HEK293 (cell line): ENCODE measurements at regions not wholly inside any gene's neighbourhood (a gene's known extent, or its start where the extent isn't known, plus 50 kb on each side); places are given as distances from the start of the nearest gene placed in this dataset.
A peak's percentile ranks its signal among the peaks of the same experiment; 100 is the strongest.

Experiments used
- ELK4 ChIP-seq: IDR thresholded peaks from 2 replicates; pipeline ENCODE4 v1.6.1; 2011; ENCODE audit warnings: mild to moderate bottlenecking, low read depth, low read length, borderline replicate concordance
- GLIS2 ChIP-seq: fragments of 450-650 bp; formaldehyde crosslinking; IDR thresholded peaks from 2 replicates; pipeline ENCODE4 v1.5.1; 2016; ENCODE audit warnings: missing biosample characterization, missing genetic modification characterization
- HIC1 ChIP-seq: fragments of 450-650 bp; formaldehyde crosslinking; IDR thresholded peaks from 2 replicates; pipeline ENCODE4 v1.5.1; 2016; ENCODE audit warnings: missing biosample characterization, missing genetic modification characterization
- KLF7 ChIP-seq: fragments of 450-650 bp; formaldehyde crosslinking; IDR thresholded peaks from 2 replicates; pipeline ENCODE4 v1.5.1; 2016; ENCODE audit warnings: missing biosample characterization, missing genetic modification characterization, borderline replicate concordance
- KLF9 ChIP-seq: fragments of 450-650 bp; formaldehyde crosslinking; IDR thresholded peaks from 2 replicates; pipeline ENCODE4 v1.5.1; 2016; ENCODE audit warnings: missing biosample characterization, missing genetic modification characterization, low read depth
- OSR2 ChIP-seq: fragments of 450-650 bp; formaldehyde crosslinking; IDR thresholded peaks from 2 replicates; pipeline ENCODE4 v1.5.1; 2016; ENCODE audit warnings: missing biosample characterization, missing genetic modification characterization
- PRDM4 ChIP-seq: fragments of 450-650 bp; formaldehyde crosslinking; IDR thresholded peaks from 2 replicates; pipeline ENCODE4 v1.5.1; 2017; ENCODE audit warnings: missing biosample characterization, missing genetic modification characterization
- RBAK ChIP-seq: fragments of 450-650 bp; formaldehyde crosslinking; IDR thresholded peaks from 2 replicates; pipeline ENCODE4 v1.5.1; 2016; ENCODE audit warnings: missing biosample characterization, missing genetic modification characterization
- WT1 ChIP-seq: fragments of 450-650 bp; formaldehyde crosslinking; IDR thresholded peaks from 2 replicates; pipeline ENCODE4 v1.5.1; 2016; ENCODE audit warnings: missing biosample characterization, missing genetic modification characterization
- ZBTB20 ChIP-seq: fragments of 450-650 bp; formaldehyde crosslinking; IDR thresholded peaks from 2 replicates; pipeline ENCODE4 v1.5.1; 2016; ENCODE audit warnings: missing biosample characterization, missing genetic modification characterization
- ZFP37 ChIP-seq: fragments of 450-650 bp; formaldehyde crosslinking; IDR thresholded peaks from 2 replicates; pipeline ENCODE4 v1.5.1; 2016; ENCODE audit warnings: missing biosample characterization, missing genetic modification characterization
- ZNF175 ChIP-seq: fragments of 450-650 bp; formaldehyde crosslinking; IDR thresholded peaks from 2 replicates; pipeline ENCODE4 v1.5.1; 2016; ENCODE audit warnings: missing biosample characterization, missing genetic modification characterization
- ZNF248 ChIP-seq: fragments of 450-650 bp; formaldehyde crosslinking; IDR thresholded peaks from 2 replicates; pipeline ENCODE4 v1.5.1; 2017; ENCODE audit warnings: missing biosample characterization, missing genetic modification characterization
- ZNF302 ChIP-seq: fragments of 450-650 bp; formaldehyde crosslinking; IDR thresholded peaks from 2 replicates; pipeline ENCODE4 v1.5.1; 2016; ENCODE audit warnings: missing biosample characterization, missing genetic modification characterization, low read depth
- ZNF544 ChIP-seq: fragments of 450-650 bp; formaldehyde crosslinking; IDR thresholded peaks from 2 replicates; pipeline ENCODE4 v1.5.0; 2017; ENCODE audit warnings: missing biosample characterization, missing genetic modification characterization
- ZNF548 ChIP-seq: fragments of 450-650 bp; formaldehyde crosslinking; IDR thresholded peaks from 2 replicates; pipeline ENCODE4 v1.5.1; 2016; ENCODE audit warnings: missing biosample characterization, missing genetic modification characterization
- ZNF560 ChIP-seq: fragments of 450-650 bp; formaldehyde crosslinking; IDR thresholded peaks from 2 replicates; pipeline ENCODE4 v1.5.1; 2017; ENCODE audit warnings: missing biosample characterization, missing genetic modification characterization, borderline replicate concordance
- ZNF561 ChIP-seq: fragments of 450-650 bp; IDR thresholded peaks from 2 replicates; pipeline ENCODE4 v1.5.1; 2018; ENCODE audit warnings: missing biosample characterization, missing genetic modification characterization, borderline replicate concordance
- ZNF571 ChIP-seq: fragments of 450-650 bp; formaldehyde crosslinking; IDR thresholded peaks from 2 replicates; pipeline ENCODE4 v1.5.0; 2017; ENCODE audit warnings: missing biosample characterization, missing genetic modification characterization
- ZNF629 ChIP-seq: fragments of 450-650 bp; formaldehyde crosslinking; IDR thresholded peaks from 2 replicates; pipeline ENCODE4 v1.5.1; 2017; ENCODE audit warnings: missing biosample characterization, missing genetic modification characterization
- ZNF768 ChIP-seq: fragments of 450-650 bp; formaldehyde crosslinking; IDR thresholded peaks from 2 replicates; pipeline ENCODE4 v1.5.1; 2018; ENCODE audit warnings: missing biosample characterization, mild to moderate bottlenecking, missing genetic modification characterization
- ZNF843 ChIP-seq: fragments of 450-650 bp; formaldehyde crosslinking; IDR thresholded peaks from 2 replicates; pipeline ENCODE4 v1.5.1; 2016; ENCODE audit warnings: missing biosample characterization, missing genetic modification characterization
- ZSCAN23 ChIP-seq: fragments of 450-650 bp; formaldehyde crosslinking; IDR thresholded peaks from 2 replicates; pipeline ENCODE4 v1.5.1; 2016; ENCODE audit warnings: missing biosample characterization, missing genetic modification characterization
- TF ChIP-seq, protein P1 (sequence below): fragments of 450-650 bp; formaldehyde crosslinking; IDR thresholded peaks from 2 replicates; pipeline ENCODE4 v1.5.1; 2016; ENCODE audit warnings: missing biosample characterization, missing genetic modification characterization
- TF ChIP-seq, protein P2 (sequence below): fragments of 450-650 bp; formaldehyde crosslinking; IDR thresholded peaks from 2 replicates; pipeline ENCODE4 v1.5.1; 2017; ENCODE audit warnings: missing biosample characterization, missing genetic modification characterization
- TF ChIP-seq, protein P3 (sequence below): fragments of 450-650 bp; formaldehyde crosslinking; IDR thresholded peaks from 2 replicates; pipeline ENCODE4 v1.5.1; 2016; ENCODE audit warnings: missing biosample characterization, missing genetic modification characterization, borderline replicate concordance

- TF ChIP-seq HIC1 (tag by site-specific recombination) = no peak
- peak; percentile 86 for TF ChIP-seq ZFP37 (tag by site-specific recombination)
- TF ChIP-seq PRDM4 (tag by site-specific recombination) = no peak
- peak; percentile 43; the same call in 1 of the 2 replicates for TF ChIP-seq ZNF843 (tag by site-specific recombination)
- TF ChIP-seq ZNF768 (tag by site-specific recombination) = no peak
- TF ChIP-seq ZNF175 (tag by site-specific recombination) = no peak
- TF ChIP-seq ZBTB20 (tag by site-specific recombination) = peak; percentile 56; the same call in 1 of the 2 replicates
- no peak for TF ChIP-seq ZNF561 (tag by site-specific recombination)
- TF ChIP-seq KLF7 (tag by site-specific recombination) = peak; percentile 30; the same call in 1 of the 2 replicates
- TF ChIP-seq ZNF629 = peak; percentile 91
- TF ChIP-seq, protein P1, sequence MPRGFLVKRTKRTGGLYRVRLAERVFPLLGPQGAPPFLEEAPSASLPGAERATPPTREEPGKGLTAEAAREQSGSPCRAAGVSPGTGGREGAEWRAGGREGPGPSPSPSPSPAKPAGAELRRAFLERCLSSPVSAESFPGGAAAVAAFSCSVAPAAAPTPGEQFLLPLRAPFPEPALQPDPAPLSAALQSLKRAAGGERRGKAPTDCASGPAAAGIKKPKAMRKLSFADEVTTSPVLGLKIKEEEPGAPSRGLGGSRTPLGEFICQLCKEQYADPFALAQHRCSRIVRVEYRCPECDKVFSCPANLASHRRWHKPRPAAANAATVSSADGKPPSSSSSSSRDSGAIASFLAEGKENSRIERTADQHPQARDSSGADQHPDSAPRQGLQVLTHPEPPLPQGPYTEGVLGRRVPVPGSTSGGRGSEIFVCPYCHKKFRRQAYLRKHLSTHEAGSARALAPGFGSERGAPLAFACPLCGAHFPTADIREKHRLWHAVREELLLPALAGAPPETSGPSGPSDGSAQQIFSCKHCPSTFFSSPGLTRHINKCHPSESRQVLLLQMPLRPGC (tag by site-specific recombination) = peak; percentile 51; the same call in 1 of the 2 replicates
- no peak for TF ChIP-seq ZNF571 (tag by site-specific recombination)
- peak; percentile 85 for TF ChIP-seq KLF9 (tag by site-specific recombination)
- no peak for TF ChIP-seq ZSCAN23 (tag by site-specific recombination)
- TF ChIP-seq, protein P2, sequence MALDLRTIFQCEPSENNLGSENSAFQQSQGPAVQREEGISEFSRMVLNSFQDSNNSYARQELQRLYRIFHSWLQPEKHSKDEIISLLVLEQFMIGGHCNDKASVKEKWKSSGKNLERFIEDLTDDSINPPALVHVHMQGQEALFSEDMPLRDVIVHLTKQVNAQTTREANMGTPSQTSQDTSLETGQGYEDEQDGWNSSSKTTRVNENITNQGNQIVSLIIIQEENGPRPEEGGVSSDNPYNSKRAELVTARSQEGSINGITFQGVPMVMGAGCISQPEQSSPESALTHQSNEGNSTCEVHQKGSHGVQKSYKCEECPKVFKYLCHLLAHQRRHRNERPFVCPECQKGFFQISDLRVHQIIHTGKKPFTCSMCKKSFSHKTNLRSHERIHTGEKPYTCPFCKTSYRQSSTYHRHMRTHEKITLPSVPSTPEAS = no peak; the same call in 1 of the 2 replicates
- no peak for TF ChIP-seq ZNF560
- no peak for TF ChIP-seq ZNF302 (tag by site-specific recombination)
- TF ChIP-seq ZNF248 (tag by site-specific recombination) = no peak
- TF ChIP-seq, protein P3, sequence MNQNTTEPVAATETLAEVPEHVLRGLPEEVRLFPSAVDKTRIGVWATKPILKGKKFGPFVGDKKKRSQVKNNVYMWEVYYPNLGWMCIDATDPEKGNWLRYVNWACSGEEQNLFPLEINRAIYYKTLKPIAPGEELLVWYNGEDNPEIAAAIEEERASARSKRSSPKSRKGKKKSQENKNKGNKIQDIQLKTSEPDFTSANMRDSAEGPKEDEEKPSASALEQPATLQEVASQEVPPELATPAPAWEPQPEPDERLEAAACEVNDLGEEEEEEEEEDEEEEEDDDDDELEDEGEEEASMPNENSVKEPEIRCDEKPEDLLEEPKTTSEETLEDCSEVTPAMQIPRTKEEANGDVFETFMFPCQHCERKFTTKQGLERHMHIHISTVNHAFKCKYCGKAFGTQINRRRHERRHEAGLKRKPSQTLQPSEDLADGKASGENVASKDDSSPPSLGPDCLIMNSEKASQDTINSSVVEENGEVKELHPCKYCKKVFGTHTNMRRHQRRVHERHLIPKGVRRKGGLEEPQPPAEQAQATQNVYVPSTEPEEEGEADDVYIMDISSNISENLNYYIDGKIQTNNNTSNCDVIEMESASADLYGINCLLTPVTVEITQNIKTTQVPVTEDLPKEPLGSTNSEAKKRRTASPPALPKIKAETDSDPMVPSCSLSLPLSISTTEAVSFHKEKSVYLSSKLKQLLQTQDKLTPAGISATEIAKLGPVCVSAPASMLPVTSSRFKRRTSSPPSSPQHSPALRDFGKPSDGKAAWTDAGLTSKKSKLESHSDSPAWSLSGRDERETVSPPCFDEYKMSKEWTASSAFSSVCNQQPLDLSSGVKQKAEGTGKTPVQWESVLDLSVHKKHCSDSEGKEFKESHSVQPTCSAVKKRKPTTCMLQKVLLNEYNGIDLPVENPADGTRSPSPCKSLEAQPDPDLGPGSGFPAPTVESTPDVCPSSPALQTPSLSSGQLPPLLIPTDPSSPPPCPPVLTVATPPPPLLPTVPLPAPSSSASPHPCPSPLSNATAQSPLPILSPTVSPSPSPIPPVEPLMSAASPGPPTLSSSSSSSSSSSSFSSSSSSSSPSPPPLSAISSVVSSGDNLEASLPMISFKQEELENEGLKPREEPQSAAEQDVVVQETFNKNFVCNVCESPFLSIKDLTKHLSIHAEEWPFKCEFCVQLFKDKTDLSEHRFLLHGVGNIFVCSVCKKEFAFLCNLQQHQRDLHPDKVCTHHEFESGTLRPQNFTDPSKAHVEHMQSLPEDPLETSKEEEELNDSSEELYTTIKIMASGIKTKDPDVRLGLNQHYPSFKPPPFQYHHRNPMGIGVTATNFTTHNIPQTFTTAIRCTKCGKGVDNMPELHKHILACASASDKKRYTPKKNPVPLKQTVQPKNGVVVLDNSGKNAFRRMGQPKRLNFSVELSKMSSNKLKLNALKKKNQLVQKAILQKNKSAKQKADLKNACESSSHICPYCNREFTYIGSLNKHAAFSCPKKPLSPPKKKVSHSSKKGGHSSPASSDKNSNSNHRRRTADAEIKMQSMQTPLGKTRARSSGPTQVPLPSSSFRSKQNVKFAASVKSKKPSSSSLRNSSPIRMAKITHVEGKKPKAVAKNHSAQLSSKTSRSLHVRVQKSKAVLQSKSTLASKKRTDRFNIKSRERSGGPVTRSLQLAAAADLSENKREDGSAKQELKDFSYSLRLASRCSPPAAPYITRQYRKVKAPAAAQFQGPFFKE = no peak
- TF ChIP-seq OSR2 (tag by site-specific recombination) = no peak
- no peak for TF ChIP-seq ELK4
- TF ChIP-seq GLIS2 (tag by site-specific recombination) = no peak
- no peak for TF ChIP-seq ZNF548
- no peak for TF ChIP-seq RBAK (tag by site-specific recombination)
- no peak for TF ChIP-seq WT1
- no peak for TF ChIP-seq ZNF544 (tag by site-specific recombination)
Observed at GRCh38 chr5:78699552-78700153, 51.1 kb upstream of the LHFPL2 start (continued).
